ENCODE measurements at regions not wholly inside any gene's neighbourhood (a gene's known extent, or its start where the extent isn't known, plus 50 kb on each side); places are given as distances from the start of the nearest gene placed in this dataset.

GRCh38 chr18:75525331-75525730, 97.8 kb upstream of the SMIM21 start:
- Histone ChIP-seq H3K4me3 (ENCODE audit: insufficient read depth, low read depth, low read length) (no peak overlapping the region), H4K20me1 (ENCODE audit: insufficient read depth, low read length) (no peaks in the 10 kb centered on the region), H3K79me2 (ENCODE audit: insufficient read depth, low read length) (no peaks in the 10 kb centered on the region), H3K4me1 (ENCODE audit: insufficient read depth, low read length) (no peaks in the 10 kb centered on the region), H3K27me3 (ENCODE audit: insufficient read depth, low read length) (no peaks in the 10 kb centered on the region), H3K9me3 (ENCODE audit: insufficient read depth, low read depth, low read length) (no peaks in the 10 kb centered on the region), H3K27ac (ENCODE audit: low read depth, low read length) (no peak overlapping the region), H3K9ac (ENCODE audit: low read length) (no peak overlapping the region), H3K4me2 (ENCODE audit: low read length) (no peak overlapping the region), H3K36me3 (ENCODE audit: insufficient read depth, low read length) (no peaks in the 10 kb centered on the region), H2AFZ (ENCODE audit: low read depth, low read length) (no peak overlapping the region)
- Mint-ChIP-seq H3K27ac (ENCODE audit: unreplicated experiment) (no peak overlapping the region), H3K4me1 (ENCODE audit: low read depth, unreplicated experiment) (no peaks in the 10 kb centered on the region), H3K4me3 (ENCODE audit: unreplicated experiment) (no peak overlapping the region), H3K27me3 (ENCODE audit: low read depth, unreplicated experiment) (peaks cover 29% of the 10 kb centered on the region), H3K9me3 (ENCODE audit: unreplicated experiment) (no peaks in the 10 kb centered on the region), H3K36me3 (ENCODE audit: low read depth, unreplicated experiment) (no peaks in the 10 kb centered on the region)
- DNase-seq (ENCODE audit: low read depth) (no peak), FAIRE-seq (no peak)
- no peak for TF ChIP-seq CTCF (IDR thresholded peaks at IDR 0.05; ENCODE audit: insufficient read depth, low read depth, low read length)
- TF ChIP-seq EZH2 (IDR thresholded peaks at IDR 0.05; ENCODE audit: insufficient read depth, low read length), result no peak

GRCh38 chr18:75524841-75525240, 97.3 kb upstream of the SMIM21 start:
- Histone ChIP-seq H3K4me1 (ENCODE audit: insufficient read depth, low read length) (no peaks in the 10 kb centered on the region), H3K79me2 (ENCODE audit: insufficient read depth, low read length) (no peaks in the 10 kb centered on the region), H3K4me3 (ENCODE audit: insufficient read depth, low read depth, low read length) (no peak overlapping the region), H3K4me2 (ENCODE audit: low read length) (no peak overlapping the region), H3K27ac (ENCODE audit: low read depth, low read length) (no peak overlapping the region), H4K20me1 (ENCODE audit: insufficient read depth, low read length) (no peaks in the 10 kb centered on the region), H3K27me3 (ENCODE audit: insufficient read depth, low read length) (no peaks in the 10 kb centered on the region), H3K36me3 (ENCODE audit: insufficient read depth, low read length) (no peaks in the 10 kb centered on the region), H3K9me3 (ENCODE audit: insufficient read depth, low read depth, low read length) (no peaks in the 10 kb centered on the region), H3K9ac (ENCODE audit: low read length) (no peak overlapping the region), H2AFZ (ENCODE audit: low read depth, low read length) (no peak overlapping the region)
- no peak for TF ChIP-seq CTCF (IDR thresholded peaks at IDR 0.05; ENCODE audit: insufficient read depth, low read depth, low read length)
- TF ChIP-seq EZH2 (IDR thresholded peaks at IDR 0.05; ENCODE audit: insufficient read depth, low read length), result no peak
- H3K36me3 Mint-ChIP-seq (ENCODE audit: low read depth, unreplicated experiment), result no peaks in the 10 kb centered on the region
- no peak overlapping the region for H3K4me3 Mint-ChIP-seq (ENCODE audit: unreplicated experiment)
- H3K4me1 Mint-ChIP-seq (ENCODE audit: low read depth, unreplicated experiment), result no peaks in the 10 kb centered on the region
- no peak overlapping the region for H3K27ac Mint-ChIP-seq (ENCODE audit: unreplicated experiment)
- H3K27me3 Mint-ChIP-seq (ENCODE audit: low read depth, unreplicated experiment), result peaks cover 29% of the 10 kb centered on the region
- FAIRE-seq, result no peak
- DNase-seq (ENCODE audit: low read depth), result no peak
- H3K9me3 Mint-ChIP-seq (ENCODE audit: unreplicated experiment), result no peaks in the 10 kb centered on the region

- Histone ChIP-seq H3K27me3 (ENCODE audit: insufficient read depth, low read length) (no peaks in the 10 kb centered on the region), H3K4me2 (ENCODE audit: low read length) (no peak overlapping the region), H3K4me1 (ENCODE audit: insufficient read depth, low read length) (no peaks in the 10 kb centered on the region), H3K9ac (ENCODE audit: low read length) (no peak overlapping the region), H3K4me3 (ENCODE audit: insufficient read depth, low read depth, low read length) (no peak overlapping the region), H4K20me1 (ENCODE audit: insufficient read depth, low read length) (no peaks in the 10 kb centered on the region), H3K36me3 (ENCODE audit: insufficient read depth, low read length) (no peaks in the 10 kb centered on the region), H3K79me2 (ENCODE audit: insufficient read depth, low read length) (no peaks in the 10 kb centered on the region), H3K9me3 (ENCODE audit: insufficient read depth, low read depth, low read length) (no peaks in the 10 kb centered on the region), H3K27ac (ENCODE audit: low read depth, low read length) (no peak overlapping the region), H2AFZ (ENCODE audit: low read depth, low read length) (no peak overlapping the region)
- Mint-ChIP-seq H3K9me3 (ENCODE audit: unreplicated experiment) (no peaks in the 10 kb centered on the region), H3K36me3 (ENCODE audit: low read depth, unreplicated experiment) (no peaks in the 10 kb centered on the region), H3K4me1 (ENCODE audit: low read depth, unreplicated experiment) (no peaks in the 10 kb centered on the region), H3K27ac (ENCODE audit: unreplicated experiment) (no peak overlapping the region), H3K4me3 (ENCODE audit: unreplicated experiment) (no peak overlapping the region), H3K27me3 (ENCODE audit: low read depth, unreplicated experiment) (peaks cover 29% of the 10 kb centered on the region)
- FAIRE-seq, result no peak
- DNase-seq (ENCODE audit: low read depth), result no peak
- no peak for TF ChIP-seq CTCF (IDR thresholded peaks at IDR 0.05; ENCODE audit: insufficient read depth, low read depth, low read length)
- TF ChIP-seq EZH2 (IDR thresholded peaks at IDR 0.05; ENCODE audit: insufficient read depth, low read length), result no peak
Observed at GRCh38 chr18:75524181-75524580, 96.7 kb upstream of the SMIM21 start.

All from astrocyte (in vitro differentiated cells and primary cell).